ENCODE measurements at regions not wholly inside any gene's neighbourhood (a gene's known extent, or its start where the extent isn't known, plus 50 kb on each side); places are given as distances from the start of the nearest gene placed in this dataset.

DNA sequence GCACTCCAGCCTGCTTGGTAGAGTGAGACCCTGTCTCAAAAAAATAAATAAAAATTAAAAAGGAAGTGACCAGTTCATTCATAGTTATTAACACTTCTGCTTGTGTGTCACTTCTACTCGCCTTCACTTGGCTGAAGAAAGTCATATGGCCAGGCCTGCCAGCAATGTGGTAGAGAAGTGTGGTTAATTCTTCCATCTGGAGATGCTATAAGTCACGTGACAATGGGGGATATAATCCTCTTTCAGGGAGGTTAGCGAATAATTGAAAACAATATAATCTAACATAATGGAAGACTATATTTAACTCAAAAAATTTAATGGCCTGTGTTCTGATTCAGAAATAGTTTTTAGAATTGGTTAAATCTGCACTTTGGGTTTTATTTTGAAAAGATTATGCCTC lies 305.6 kb downstream of the DOCK8 start:
- Histone ChIP-seq H4K91ac (ENCODE audit: insufficient read depth, low read depth, low read length) (no peak overlapping the region), H3K27me3 (ENCODE audit: control insufficient read depth, insufficient read depth, low read length) (no peaks in the 10 kb centered on the region; the same call in 1 of the 2 replicates), H3K36me3 (ENCODE audit: control insufficient read depth, insufficient read depth, low read length) (no peaks in the 10 kb centered on the region), H2BK20ac (ENCODE audit: low read depth, low read length) (no peak overlapping the region), H3K79me1 (ENCODE audit: low read depth in 1 of 2, low read length in 2 of 2) (no peaks in the 10 kb centered on the region), H4K20me1 (ENCODE audit: insufficient read depth, low read length) (no peaks in the 10 kb centered on the region), H2AK9ac (replicated peaks; ENCODE audit: low read depth, low read length, poor library complexity) (no peak overlapping the region), H3K18ac (ENCODE audit: low read depth, low read length) (no peak overlapping the region), H3K9me1 (ENCODE audit: insufficient read depth, low read length) (no peaks in the 10 kb centered on the region), H3K56ac (ENCODE audit: extremely low read depth, insufficient read depth, low read length) (no peak overlapping the region), H2AFZ (replicated peaks; ENCODE audit: low read length, poor library complexity) (no peak overlapping the region), H3K9me3 (ENCODE audit: control insufficient read depth, insufficient read depth, low read length) (no peaks in the 10 kb centered on the region), H3K4ac (ENCODE audit: low read depth, low read length) (no peak overlapping the region), H3K9ac (ENCODE audit: low read depth, low read length) (no peak overlapping the region), H4K5ac (ENCODE audit: low read depth, low read length) (no peak overlapping the region), H2BK5ac (ENCODE audit: low read depth, low read length, poor library complexity, severe bottlenecking) (no peak overlapping the region), H3K14ac (replicated peaks; ENCODE audit: low read depth, low read length) (no peak overlapping the region), H3K4me1 (ENCODE audit: control insufficient read depth, insufficient read depth, low read length) (no peaks in the 10 kb centered on the region), H4K8ac (ENCODE audit: low read depth in 2 of 2, low read length in 2 of 2) (no peak overlapping the region), H2AK5ac (ENCODE audit: low read depth, low read length) (no peak overlapping the region), H3K4me3 (ENCODE audit: insufficient read depth, low read depth, low read length) (no peak overlapping the region), H3K23ac (ENCODE audit: low read depth, low read length) (no peak overlapping the region), H3K4me2 (ENCODE audit: low read depth, low read length) (no peak overlapping the region), H2BK120ac (ENCODE audit: low read depth, low read length) (no peak overlapping the region), H2BK15ac (ENCODE audit: low read depth, low read length) (no peak overlapping the region), H3K27ac (ENCODE audit: insufficient read depth, low read length) (no peak overlapping the region)
- DNase-seq, result no peak
- TF ChIP-seq CHD1 (IDR thresholded peaks at IDR 0.05; ENCODE audit: low read depth, low read length), result no peak
- TF ChIP-seq RAD21 (IDR thresholded peaks at IDR 0.05; ENCODE audit: low read length), result no peak
- TF ChIP-seq, protein P1, sequence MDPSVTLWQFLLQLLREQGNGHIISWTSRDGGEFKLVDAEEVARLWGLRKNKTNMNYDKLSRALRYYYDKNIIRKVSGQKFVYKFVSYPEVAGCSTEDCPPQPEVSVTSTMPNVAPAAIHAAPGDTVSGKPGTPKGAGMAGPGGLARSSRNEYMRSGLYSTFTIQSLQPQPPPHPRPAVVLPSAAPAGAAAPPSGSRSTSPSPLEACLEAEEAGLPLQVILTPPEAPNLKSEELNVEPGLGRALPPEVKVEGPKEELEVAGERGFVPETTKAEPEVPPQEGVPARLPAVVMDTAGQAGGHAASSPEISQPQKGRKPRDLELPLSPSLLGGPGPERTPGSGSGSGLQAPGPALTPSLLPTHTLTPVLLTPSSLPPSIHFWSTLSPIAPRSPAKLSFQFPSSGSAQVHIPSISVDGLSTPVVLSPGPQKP (IDR thresholded peaks at IDR 0.05; ENCODE audit: borderline replicate concordance, low read depth, low read length), result no peak
- no TSS peak for BruUV-seq (replicated peaks)
- ChIA-PET CTCF (no interaction called here), POLR2A (ENCODE audit: unreplicated experiment) (no interaction called here)
- dilution Hi-C loops (cut with HindIII; ENCODE audit: low sequenced_read_pairs, unreplicated experiment) (no loop called here), in situ Hi-C loops (cut with MboI; ENCODE audit: low sequenced_read_pairs) (no loop called here), intact Hi-C loops (cut with micrococcal nuclease) (no loop called here)
- WGBS, 2 experiments (ENCODE audit: extremely low coverage in 2 of 2, insufficient read length in 1 of 2), result no CpG with 5 or more reads among the region's 3 CpGs
- ATAC-seq (ENCODE audit: low read depth), result no peak

Data from IMR-90 (cell line).